NCI-H1417 treated with DMSO at 0.1 percent for 48 hours (cell line): ENCODE measurements at regions not wholly inside any gene's neighbourhood (a gene's known extent, or its start where the extent isn't known, plus 50 kb on each side); places are given as distances from the start of the nearest gene placed in this dataset.

Source experiments
- DNase-seq: peaks from one replicate; lab custom pipeline; 2025; lab: John Stamatoyannopoulos, UW

DNA sequence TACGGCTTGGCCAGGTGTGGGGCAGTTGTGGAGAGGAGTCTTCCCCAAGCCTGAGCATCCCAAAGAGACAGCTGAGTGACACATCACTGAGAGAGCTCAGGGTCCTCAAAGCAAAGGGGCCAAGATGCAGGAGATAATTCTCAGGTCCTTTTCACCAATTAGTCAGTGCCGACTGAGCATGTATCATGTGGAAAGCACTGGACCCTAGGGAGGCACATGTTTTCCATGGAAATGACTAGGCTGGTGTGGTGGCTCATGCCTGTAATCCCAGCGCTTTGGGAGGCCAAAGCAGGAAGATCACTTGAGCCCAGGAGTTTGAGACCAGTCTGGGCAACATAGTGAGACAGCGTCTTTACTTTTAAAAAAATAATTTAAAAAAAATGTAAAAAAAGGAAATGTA, 67.3 kb upstream of the PRPS1 start:
- no peak for DNase-seq

DNA sequence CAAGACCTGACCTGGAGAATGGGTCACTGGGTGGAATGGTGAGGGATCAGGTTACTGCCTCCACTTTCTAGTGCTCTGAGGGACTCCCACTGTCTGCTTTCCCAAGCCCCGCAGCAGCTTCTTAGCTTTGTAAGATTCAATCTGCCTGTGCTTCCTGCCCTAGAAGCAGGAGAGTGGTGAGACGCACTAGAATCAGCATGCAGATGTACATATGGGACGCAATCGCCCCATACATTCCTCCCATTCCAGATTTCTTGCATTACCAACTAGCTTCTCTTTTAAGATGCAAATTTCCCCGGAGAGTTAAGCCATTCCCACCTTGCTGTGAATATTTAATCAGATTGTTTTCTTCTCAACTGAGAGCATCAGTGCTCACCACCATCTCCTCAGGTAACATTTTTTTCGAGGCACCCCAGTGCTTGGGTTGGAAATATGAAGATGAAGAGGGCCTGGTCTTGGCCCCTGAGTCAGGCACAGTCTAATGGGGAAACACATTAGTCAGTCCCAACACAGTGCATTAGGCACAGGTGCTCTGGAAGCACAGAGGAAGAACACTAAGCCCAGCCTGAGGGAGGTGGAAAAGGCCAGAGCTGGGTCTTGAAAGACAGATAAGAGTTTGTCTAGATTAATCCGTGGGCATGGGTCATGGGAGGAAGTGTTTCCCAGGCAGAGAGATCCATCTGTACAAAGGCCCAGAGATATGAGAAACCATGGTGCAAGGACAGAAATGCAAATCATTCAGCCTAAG, 66.7 kb upstream of the PRPS1 start:
- DNase-seq = no peak

DNA sequence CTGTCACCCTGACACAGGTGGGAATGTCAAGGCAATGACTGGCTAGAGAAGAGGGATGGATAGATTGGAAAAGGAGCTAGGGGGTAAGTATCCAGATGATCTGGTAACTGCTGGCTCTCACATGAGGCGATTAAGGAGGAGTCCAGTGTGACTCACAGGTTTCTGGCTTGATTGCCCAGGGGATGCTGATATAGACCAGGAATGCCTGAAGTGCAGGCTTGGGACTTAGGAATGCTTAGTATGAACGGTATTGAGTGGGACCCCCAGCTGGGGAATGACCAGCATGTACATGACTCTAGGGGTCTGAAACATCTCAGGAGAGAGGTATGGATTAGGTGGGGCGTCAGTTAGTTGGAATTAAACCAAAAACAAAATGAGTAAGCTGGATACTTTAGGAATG, 65.8 kb upstream of the PRPS1 start:
- DNase-seq = no peak

DNA sequence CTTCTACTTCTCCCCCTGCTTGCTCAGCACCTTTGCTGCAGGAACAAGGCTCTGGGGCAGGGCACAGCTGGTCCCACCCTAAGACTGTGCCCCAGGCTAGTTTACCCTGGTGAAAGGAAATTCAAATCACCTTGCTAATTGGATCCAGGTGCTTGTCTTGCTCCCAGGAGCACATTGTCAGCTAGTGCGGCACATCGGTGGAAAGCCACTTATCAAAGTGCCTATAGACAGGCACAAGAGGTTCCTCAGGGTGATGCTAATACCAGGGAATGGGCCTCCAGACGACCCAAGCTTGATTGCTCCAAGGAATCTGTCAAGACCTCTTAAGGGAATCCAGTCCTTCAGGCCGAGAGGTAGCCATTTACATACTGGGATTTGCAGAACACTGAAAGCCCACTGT, 64.5 kb upstream of the PRPS1 start:
- DNase-seq = peak; percentile 21

DNA sequence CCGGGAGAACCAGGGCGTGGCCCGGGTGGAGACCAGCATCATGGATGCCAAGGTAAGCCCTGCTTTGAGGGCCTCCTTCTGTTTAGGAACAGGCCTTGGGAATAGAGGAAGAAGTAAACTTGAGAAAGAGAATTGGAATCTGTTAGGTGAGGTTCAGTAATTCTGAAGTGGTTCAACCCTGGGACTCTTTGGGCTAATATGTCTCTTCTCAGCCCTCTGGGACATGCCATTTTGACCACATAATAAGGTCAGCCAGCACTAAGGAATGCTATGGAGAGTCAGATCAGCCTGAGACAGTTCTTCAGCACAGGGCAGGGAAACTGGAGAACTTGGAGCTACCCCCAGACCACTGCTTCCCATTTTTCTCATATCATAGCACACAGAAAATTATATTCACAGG, 63.3 kb upstream of the PRPS1 start:
- no peak for DNase-seq

DNA sequence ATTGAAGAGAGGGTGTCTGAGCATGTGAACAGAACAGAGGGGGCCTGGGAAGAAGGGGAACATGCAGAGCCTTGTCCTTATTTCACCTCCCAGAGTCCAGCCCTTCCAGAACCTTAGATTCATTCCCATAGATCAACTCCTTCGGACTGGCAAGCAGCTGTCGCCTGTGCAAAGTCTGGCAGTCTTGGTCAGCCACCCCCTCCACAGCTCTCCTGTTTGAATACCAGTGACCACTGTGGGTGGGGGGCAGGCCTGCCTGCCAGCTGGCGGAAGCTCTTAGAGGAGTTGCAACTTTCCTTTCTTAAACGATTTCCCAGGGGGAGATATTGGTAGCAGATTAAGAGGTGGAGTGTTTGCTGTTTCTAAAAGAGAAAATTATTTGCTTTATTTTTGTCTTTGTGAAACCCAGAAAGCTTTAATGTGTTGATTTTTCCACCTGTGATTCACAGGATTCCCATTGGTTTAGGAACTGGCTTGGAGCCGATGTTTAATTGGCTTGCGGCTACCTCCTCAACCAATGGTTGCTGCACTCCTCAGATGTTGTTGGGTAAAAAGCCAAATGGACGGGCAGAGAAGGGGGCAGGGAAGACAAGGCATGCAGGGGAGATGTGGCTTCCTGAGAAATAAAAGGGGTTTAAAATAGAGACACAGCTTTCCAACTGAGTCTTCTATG, 62.2 kb upstream of the PRPS1 start:
- DNase-seq = no peak

DNA sequence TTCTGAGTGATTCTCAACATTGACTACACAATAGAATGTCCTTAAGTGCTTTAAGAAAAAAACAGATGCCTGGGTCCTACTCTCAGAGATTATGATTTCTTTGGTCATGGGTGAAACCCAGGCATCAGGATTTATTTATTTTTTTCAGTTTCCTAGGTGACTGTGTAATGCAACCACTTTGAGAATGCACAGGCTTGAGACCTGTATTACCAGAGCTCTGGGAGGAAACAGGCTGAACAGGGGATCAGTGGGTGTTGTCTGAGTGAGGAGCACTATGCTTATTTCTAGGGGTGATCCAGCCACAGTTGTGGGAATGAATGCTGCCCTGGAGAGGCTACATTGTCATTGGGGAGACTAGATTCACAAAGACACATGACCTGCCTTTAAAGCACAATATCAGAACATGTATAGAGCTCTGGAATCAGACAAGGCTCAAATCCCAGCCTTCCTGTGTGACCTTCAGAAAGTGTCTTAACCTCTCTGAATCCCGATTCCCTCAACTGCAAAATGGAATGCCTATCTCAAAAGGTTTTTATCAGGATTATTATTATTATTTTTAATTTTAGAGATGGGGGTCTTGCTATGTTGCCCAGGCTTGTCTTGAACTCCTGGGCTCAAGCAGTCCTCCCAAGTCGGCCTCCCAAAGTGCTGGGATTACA, 61.6 kb upstream of the PRPS1 start:
- DNase-seq = no peak

DNA sequence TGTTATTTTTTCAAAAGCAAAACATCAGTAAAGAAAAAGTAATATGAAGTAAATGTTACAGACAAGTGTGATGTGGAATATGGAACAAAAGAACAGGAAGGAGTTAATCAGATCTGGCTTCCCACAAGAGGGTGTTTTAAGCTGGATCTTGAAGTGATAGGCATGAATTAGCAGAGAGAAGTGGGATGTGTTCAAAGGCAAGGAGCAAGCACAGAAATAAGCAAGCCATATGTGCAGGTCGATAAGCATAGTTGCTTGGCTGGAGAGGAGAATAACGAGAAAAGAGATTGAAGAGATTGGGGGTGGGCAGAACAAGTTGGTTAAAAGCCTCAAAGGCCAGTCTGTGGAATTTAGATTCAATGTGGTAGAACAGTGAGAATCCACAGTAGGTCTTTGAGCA, 60.9 kb upstream of the PRPS1 start:
- DNase-seq = no peak

DNA sequence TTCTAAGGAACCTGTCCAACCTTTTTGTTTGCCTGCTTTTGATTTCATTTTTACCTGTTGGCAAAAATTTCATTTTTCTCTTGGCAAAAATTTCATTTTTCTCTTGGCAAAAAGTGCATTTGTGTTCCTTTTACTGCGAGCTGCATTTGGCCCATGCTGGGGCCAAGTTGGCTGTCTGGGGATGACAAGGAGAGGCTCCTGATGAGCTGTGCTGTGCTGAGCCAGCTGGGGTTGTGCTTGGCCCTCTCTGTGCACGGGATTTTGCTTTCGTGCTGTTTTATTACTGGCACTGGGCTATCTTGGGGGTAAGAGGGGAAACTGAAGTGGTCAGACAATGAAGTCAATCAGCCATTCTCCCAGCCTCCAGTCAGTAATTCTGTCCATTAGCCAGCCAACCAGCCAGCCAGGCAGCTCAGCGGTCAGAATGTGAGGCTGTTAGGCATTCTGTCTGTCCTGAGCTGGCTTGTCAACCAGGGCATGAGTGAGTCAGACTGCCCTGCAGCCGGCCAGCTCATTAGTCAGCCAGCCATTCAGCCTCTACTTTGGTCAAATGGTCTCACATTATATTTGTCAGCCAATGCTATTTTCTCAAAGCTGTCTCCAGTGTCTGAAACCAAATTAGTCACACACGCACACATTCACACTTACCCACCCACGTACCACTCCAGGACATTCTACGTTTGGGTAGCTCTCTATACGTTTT, 56.9 kb upstream of the PRPS1 start:
- no peak for DNase-seq

DNA sequence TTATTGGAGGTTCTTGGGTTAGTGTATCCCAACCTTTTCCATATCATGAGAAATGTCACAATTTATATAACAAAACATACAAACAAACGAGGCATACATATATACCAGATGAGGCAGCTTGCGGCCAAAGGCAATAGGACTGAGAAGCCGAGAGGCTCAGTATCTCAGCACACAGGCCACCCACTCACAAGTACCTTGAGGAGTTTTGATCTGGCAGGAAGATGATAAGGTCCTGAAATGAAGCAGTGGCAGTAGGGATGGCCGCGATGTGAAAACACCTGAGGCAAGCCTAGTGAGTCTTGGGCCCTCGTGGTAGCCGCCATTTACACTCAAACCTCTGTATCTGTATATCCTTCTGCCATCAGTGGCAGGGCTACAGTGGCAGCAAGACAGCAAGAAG, 55.3 kb upstream of the PRPS1 start:
- no peak for DNase-seq

DNA sequence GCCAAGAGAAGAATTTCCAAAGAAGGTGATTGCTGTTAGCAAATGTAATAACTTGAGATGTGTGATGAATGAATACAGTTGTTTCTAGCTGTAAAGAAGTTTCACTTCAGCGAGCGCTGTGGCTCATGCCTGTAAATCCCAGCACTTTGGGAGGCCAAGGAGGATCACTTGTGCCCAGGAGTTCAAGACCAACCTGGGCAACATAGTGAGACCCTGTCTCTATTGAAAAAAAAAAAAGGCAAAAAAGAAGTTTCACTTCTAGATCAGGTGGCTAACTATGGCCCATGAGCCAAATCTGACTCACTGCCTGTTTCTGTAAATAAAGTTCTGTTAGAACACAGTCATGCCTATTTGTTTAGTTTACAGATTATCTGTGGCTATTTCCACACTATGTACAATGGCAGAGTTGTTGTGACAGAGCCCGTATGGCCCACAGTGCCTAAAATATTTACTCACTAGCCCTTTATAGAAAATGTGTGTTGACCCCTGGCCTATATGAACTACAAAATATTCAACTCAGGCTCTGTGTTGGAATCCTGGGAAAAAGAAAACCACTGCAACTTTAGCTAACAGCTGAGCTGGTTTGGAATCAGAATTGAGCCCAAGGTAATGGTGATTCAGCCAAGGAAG, 54.1 kb upstream of the PRPS1 start:
- DNase-seq = no peak

DNA sequence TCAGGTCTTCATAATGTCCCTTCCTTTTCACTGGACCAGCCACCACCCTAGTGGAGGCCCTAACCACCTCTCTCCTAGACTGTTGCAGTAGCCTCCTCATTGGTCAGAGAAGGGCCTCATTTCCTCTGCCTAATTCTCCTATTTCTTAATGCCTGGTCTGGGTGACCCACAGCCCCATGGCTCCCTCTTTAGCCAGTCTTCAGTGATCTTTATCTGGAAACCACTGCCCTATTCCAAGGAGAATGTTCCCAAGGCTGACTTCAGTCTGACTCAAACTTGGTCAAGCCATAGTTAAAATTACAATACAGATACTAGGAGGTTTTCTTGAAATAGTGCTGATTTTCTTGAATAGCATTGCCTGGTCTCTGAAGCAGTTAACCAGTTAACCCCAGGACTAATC, 53.6 kb upstream of the PRPS1 start:
- DNase-seq = no peak

DNA sequence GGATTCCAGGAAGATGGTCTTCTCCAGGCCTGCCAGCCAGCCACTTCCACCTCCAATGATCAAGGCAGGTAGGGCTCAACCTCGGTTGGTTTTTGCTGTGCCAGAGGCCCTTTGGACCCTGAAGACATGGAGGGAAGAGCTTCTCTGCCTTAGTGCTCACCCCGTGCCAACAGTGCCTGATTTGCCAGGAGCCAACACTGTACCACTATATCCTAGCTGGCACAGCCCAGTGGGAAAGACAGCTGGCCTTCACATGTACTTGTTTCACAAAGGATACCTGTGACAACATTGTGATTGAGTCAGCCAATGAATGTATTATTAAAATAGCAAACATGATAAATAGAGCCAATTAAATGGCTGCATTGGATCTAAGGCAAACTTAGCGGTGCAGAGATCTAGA, 51.9 kb upstream of the PRPS1 start:
- DNase-seq = no peak

DNA sequence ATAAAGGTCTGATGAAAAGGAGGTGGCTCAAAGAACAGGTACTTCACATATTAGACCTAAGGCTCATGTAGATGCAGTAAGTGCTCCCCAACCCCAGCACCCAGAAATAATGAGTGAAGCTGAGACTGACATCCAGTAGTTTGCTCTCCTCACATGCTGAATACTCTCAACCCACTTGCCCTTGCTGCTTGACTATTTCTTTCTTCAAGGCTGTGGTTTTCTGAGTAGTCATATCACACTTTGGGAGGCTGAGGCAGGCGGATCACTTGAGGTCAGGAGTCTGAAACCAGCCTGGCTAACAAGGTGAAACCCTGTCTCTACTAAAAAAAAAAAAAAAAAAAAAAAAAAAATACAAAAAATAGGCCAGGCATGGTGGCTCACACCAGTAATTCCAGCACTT, 51.5 kb upstream of the PRPS1 start:
- DNase-seq = no peak

DNA sequence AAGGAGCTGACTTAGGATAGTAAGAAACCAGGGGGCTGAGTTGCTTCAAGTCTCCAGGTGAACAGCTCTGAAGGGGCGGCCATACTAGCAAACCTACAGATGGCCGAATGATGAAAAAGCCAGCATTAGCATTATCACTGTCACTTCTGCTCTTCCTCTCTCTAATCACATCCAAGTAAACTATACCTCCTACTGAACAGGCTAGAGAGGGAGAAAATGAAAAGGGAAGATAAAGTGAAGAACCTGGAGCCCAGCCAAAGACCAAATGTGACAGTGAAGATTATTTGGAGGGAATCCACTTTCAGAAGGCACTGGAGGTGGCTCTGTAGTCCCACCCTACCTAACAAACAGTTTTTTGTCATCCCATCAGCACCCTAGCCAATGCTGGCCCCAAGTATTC, 50.4 kb upstream of the PRPS1 start:
- no peak for DNase-seq
